ENCODE measurements at regions not wholly inside any gene's neighbourhood (a gene's known extent, or its start where the extent isn't known, plus 50 kb on each side); places are given as distances from the start of the nearest gene placed in this dataset.

- TF ChIP-seq ARID3B (CRISPR knock-in tag; IDR thresholded peaks at IDR 0.05; ENCODE audit: borderline replicate concordance) (no peak), MTA2 (IDR thresholded peaks at IDR 0.05; ENCODE audit: low read depth) (no peak)
Observed at GRCh38 chr1:234662148-234662547, 52.2 kb upstream of the IRF2BP2 start (continued).

GRCh38 chr1:234661317-234661928, 51.4 kb upstream of the IRF2BP2 start:
- Histone ChIP-seq H4K20me1 (replicated peaks; ENCODE audit: control insufficient read depth, insufficient read depth, low read length) (no peaks in the 10 kb centered on the region), H3K79me2 (ENCODE audit: control insufficient read depth, insufficient read depth, low read length) (no peaks in the 10 kb centered on the region), H3K4me3 (no peak overlapping the region), H3K36me3 (ENCODE audit: control insufficient read depth, insufficient read depth, low read length) (no peaks in the 10 kb centered on the region), H3K9me1 (ENCODE audit: control insufficient read depth, insufficient read depth, low read length) (no peaks in the 10 kb centered on the region), H3K27ac (ENCODE audit: extremely low read depth, low read depth, low read length) (no peak overlapping the region), H3K27me3 (ENCODE audit: control insufficient read depth in 2 of 2, insufficient read depth in 2 of 2, low read length in 2 of 2) (no peaks in the 10 kb centered on the region), H2AFZ (ENCODE audit: low read depth, low read length) (no peak overlapping the region), H3K9ac (ENCODE audit: insufficient read depth in 1 of 2, low read depth in 2 of 2, low read length in 2 of 2) (peak overlapping the region in 1 of 2 experiments; percentile 23; a peak in 1 of 4 replicates), H3K4me2 (ENCODE audit: insufficient read depth, low read length) (no peak overlapping the region; the same call in 1 of the 2 replicates), H3K4me1 (replicated peaks in 1 of 2; ENCODE audit: control insufficient read depth in 2 of 2, insufficient read depth in 2 of 2, low read length in 2 of 2) (peaks cover 9 to 20% of the 10 kb centered on the region in 2 experiments), H3K9me3 (replicated peaks; ENCODE audit: control insufficient read depth, insufficient read depth, low read depth, low read length) (no peaks in the 10 kb centered on the region)
- intact Hi-C loops (cut with micrococcal nuclease) (no loop called here), in situ Hi-C loops (cut with MboI) (no loop called here)
- no TSS peak for BruUV-seq (replicated peaks)
- 0 out of 2 replicates have a peak, but pooled peaks have one; percentile 32 for TF ChIP-seq EGR1 (conservative IDR thresholded peaks at IDR 0.05)
- no peak for TF ChIP-seq THAP12 (CRISPR knock-in tag; IDR thresholded peaks at IDR 0.05)
- peak; percentile 56 for TF ChIP-seq USF1 (CRISPR knock-in tag; IDR thresholded peaks at IDR 0.05)
- TF ChIP-seq USF2 (CRISPR knock-in tag; IDR thresholded peaks at IDR 0.05): peak; percentile 60; the same call in 1 of the 2 replicates
- ATAC-seq (no peak), FAIRE-seq (no peak), DNase-seq (ENCODE audit: extremely low read depth in 1 of 4, low spot score in 3 of 4) (no peak)
- 56% methylated on average over 11 of the region's 11 CpGs for WGBS (ENCODE audit: insufficient coverage, low coverage, missing lambda C conversion rate)
- CTCF ChIA-PET (ENCODE audit: low intra/inter-chr PET ratio): no interaction called here
- POLR2A ChIA-PET: no interaction called here

All from K562 (cell line).